ENCODE measurements at regions not wholly inside any gene's neighbourhood (a gene's known extent, or its start where the extent isn't known, plus 50 kb on each side); places are given as distances from the start of the nearest gene placed in this dataset.

DNA sequence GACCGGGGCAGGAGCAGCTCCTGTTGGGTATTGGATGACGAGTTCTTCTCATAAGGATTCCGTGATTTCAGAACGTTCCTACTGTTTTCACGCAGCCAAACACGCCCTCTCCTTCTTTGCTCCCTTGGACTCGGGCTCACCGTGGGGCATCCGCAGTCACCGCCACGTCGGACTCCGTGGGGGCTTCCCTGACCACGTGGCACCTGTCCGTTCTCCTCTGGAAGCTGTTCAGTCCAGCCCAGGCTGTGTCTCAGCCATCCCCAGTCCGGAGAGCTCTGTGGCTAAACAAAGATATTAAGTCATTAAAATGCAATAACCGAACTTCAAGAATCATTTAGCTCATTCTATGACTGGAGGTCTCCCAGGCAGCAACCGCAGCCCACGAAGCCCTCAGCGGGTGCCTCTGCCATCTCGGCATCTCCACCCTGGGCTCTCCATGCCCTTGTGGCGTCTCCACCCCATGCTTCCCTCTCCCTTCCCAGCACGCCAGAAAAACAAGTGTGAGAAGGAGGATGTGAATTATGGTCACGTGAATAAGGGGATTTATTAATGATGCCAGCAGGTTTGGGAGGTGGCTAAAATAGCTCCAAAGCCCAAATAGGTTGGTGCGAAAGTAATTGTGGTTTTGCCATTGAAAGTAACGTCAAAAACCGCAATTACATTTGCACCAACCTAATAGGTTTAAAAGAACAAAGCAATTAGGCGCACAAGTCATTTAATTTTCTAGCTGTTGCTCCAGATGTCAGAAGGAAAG lies 224.6 kb upstream of the PPP2R2D start:
- ChIA-PET POLR2A (no interaction called here), CTCF (no interaction called here)
- no peaks in the 10 kb centered on the region for H3K4me1 Mint-ChIP-seq (ENCODE audit: low read depth, unreplicated experiment)
- no peaks in the 10 kb centered on the region for H3K4me1 ChIP-seq
- intact Hi-C loops (cut with micrococcal nuclease; ENCODE audit: unreplicated experiment): no loop called here
- H3K27me3 Mint-ChIP-seq (ENCODE audit: insufficient read depth, unreplicated experiment): peaks cover 7% of the 10 kb centered on the region
- H3K27ac Mint-ChIP-seq (ENCODE audit: unreplicated experiment): no peak overlapping the region
- H3K36me3 Mint-ChIP-seq (ENCODE audit: insufficient read depth, unreplicated experiment): no peaks in the 10 kb centered on the region
- BruUV-seq (replicated peaks): no TSS peak
- no peak overlapping the region for H3K4me3 Mint-ChIP-seq (ENCODE audit: unreplicated experiment)
- H3K36me3 ChIP-seq (ENCODE audit: control insufficient read depth, insufficient read depth, low read length): no peaks in the 10 kb centered on the region
- TF ChIP-seq, protein P1, sequence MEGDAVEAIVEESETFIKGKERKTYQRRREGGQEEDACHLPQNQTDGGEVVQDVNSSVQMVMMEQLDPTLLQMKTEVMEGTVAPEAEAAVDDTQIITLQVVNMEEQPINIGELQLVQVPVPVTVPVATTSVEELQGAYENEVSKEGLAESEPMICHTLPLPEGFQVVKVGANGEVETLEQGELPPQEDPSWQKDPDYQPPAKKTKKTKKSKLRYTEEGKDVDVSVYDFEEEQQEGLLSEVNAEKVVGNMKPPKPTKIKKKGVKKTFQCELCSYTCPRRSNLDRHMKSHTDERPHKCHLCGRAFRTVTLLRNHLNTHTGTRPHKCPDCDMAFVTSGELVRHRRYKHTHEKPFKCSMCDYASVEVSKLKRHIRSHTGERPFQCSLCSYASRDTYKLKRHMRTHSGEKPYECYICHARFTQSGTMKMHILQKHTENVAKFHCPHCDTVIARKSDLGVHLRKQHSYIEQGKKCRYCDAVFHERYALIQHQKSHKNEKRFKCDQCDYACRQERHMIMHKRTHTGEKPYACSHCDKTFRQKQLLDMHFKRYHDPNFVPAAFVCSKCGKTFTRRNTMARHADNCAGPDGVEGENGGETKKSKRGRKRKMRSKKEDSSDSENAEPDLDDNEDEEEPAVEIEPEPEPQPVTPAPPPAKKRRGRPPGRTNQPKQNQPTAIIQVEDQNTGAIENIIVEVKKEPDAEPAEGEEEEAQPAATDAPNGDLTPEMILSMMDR (IDR thresholded peaks at IDR 0.05; ENCODE audit: insufficient read depth in 1 of 2, low read depth in 1 of 2, low read length in 1 of 2, severe bottlenecking in 1 of 2, unreplicated experiment in 1 of 2): no peak
- H3K9me3 Mint-ChIP-seq (ENCODE audit: unreplicated experiment): peaks cover 19% of the 10 kb centered on the region
- H3K27me3 ChIP-seq (replicated peaks; ENCODE audit: control insufficient read depth, insufficient read depth, low read length): no peaks in the 10 kb centered on the region
- H3K4me3 ChIP-seq (ENCODE audit: low read depth, low read length): no peak overlapping the region
- 0 out of 2 replicates have a peak, but pooled peaks cover 5% of the 10 kb centered on the region for H3K9me3 ChIP-seq
- no peak for DNase-seq

DNA sequence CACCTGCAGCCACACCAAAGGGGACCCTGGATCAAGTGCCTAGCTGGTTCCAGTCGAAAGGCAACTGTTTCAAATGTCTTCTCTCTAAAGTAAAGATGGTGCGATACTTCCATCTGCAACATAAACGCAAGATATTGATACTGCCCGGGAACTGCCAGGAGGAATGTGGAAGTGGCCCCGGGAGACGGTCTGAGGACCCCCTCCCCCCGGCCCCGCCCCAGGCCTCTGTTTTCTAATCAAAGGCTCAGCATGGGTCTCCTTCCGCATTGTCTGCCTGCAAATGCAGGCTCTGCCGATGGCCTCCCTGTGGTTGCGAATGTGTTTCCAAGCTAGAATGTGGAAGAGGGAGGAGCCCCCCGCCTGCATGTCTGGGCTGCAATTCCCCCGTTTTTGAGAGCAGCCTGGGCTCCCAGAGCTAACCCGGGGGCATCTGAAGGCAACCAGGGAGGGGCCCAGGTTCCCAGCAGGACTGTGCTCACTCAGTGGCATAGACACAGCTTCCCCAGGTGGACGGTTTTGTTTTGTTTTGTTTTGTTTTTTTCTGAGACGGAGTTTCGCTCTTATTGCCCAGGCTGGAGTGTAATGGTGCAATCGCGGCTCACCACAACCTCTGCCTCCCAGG lies 223.9 kb upstream of the PPP2R2D start:
- Mint-ChIP-seq H3K36me3 (ENCODE audit: insufficient read depth, unreplicated experiment) (no peaks in the 10 kb centered on the region), H3K4me1 (ENCODE audit: low read depth, unreplicated experiment) (no peaks in the 10 kb centered on the region), H3K4me3 (ENCODE audit: unreplicated experiment) (no peak overlapping the region), H3K9me3 (ENCODE audit: unreplicated experiment) (peaks cover 16% of the 10 kb centered on the region), H3K27ac (ENCODE audit: unreplicated experiment) (no peak overlapping the region), H3K27me3 (ENCODE audit: insufficient read depth, unreplicated experiment) (peaks cover 7% of the 10 kb centered on the region)
- ChIA-PET POLR2A (no interaction called here), CTCF (no interaction called here)
- TF ChIP-seq, protein P1 (IDR thresholded peaks at IDR 0.05; ENCODE audit: insufficient read depth in 1 of 2, low read depth in 1 of 2, low read length in 1 of 2, severe bottlenecking in 1 of 2, unreplicated experiment in 1 of 2): no peak
- no peaks in the 10 kb centered on the region for H3K27me3 ChIP-seq (replicated peaks; ENCODE audit: control insufficient read depth, insufficient read depth, low read length)
- BruUV-seq (replicated peaks): no TSS peak
- no peak for DNase-seq
- H3K36me3 ChIP-seq (ENCODE audit: control insufficient read depth, insufficient read depth, low read length): no peaks in the 10 kb centered on the region
- no peaks in the 10 kb centered on the region for H3K4me1 ChIP-seq
- intact Hi-C loops (cut with micrococcal nuclease; ENCODE audit: unreplicated experiment): no loop called here
- H3K9me3 ChIP-seq: 0 out of 2 replicates have a peak, but pooled peaks cover 5% of the 10 kb centered on the region
- H3K4me3 ChIP-seq (ENCODE audit: low read depth, low read length): no peak overlapping the region

DNA sequence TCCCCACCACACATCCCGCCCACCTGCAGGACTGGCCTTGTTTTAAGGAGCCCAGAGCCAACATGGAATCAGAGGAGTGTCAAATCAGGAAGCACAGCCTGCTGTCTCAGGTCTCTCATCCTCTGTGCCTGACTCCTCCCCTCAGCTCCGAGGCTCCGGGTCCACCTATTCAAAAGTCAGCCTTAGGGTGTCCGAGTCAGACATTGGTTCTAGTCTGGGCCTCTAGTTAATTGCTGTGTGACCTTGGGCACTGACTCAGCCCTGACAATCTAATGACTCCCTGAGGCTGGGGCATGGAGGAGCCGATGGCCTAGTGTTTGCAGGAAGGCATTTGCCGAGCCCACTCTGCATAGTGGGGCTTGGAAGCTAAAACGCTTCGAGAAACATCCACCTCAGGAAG lies 223.1 kb upstream of the PPP2R2D start:
- H3K4me1 ChIP-seq: no peaks in the 10 kb centered on the region
- intact Hi-C loops (cut with micrococcal nuclease; ENCODE audit: unreplicated experiment): no loop called here
- no peaks in the 10 kb centered on the region for H3K4me1 Mint-ChIP-seq (ENCODE audit: low read depth, unreplicated experiment)
- H3K36me3 Mint-ChIP-seq (ENCODE audit: insufficient read depth, unreplicated experiment): no peaks in the 10 kb centered on the region
- no peaks in the 10 kb centered on the region for H3K27me3 ChIP-seq (replicated peaks; ENCODE audit: control insufficient read depth, insufficient read depth, low read length)
- DNase-seq: no peak
- H3K4me3 ChIP-seq (ENCODE audit: low read depth, low read length): no peak overlapping the region
- TF ChIP-seq, protein P1 (IDR thresholded peaks at IDR 0.05; ENCODE audit: insufficient read depth in 1 of 2, low read depth in 1 of 2, low read length in 1 of 2, severe bottlenecking in 1 of 2, unreplicated experiment in 1 of 2): no peak
- BruUV-seq (replicated peaks): no TSS peak
- peaks cover 7% of the 10 kb centered on the region for H3K27me3 Mint-ChIP-seq (ENCODE audit: insufficient read depth, unreplicated experiment)
- H3K4me3 Mint-ChIP-seq (ENCODE audit: unreplicated experiment): no peak overlapping the region
- H3K27ac Mint-ChIP-seq (ENCODE audit: unreplicated experiment): no peak overlapping the region
- ChIA-PET POLR2A (no interaction called here), CTCF (no interaction called here)
- no peaks in the 10 kb centered on the region for H3K9me3 ChIP-seq
- H3K36me3 ChIP-seq (ENCODE audit: control insufficient read depth, insufficient read depth, low read length): no peaks in the 10 kb centered on the region
- H3K9me3 Mint-ChIP-seq (ENCODE audit: unreplicated experiment): peaks cover 9% of the 10 kb centered on the region

Measured in Caco-2 (cell line).